Esophagus squamous epithelium (tissue), 5 donors: ENCODE measurements at regions not wholly inside any gene's neighbourhood (a gene's known extent, or its start where the extent isn't known, plus 50 kb on each side); places are given as distances from the start of the nearest gene placed in this dataset.

Experiments
- DNase-seq: peaks from one replicate; lab custom pipeline; 2025; lab: John Stamatoyannopoulos, UW
- H3K27ac ChIP-seq, 4 donors: fragments of 200-600 bp; sonication (generic); one replicate each; pipeline ENCODE4 v1.5.1; 2016 to 2019; ENCODE audit warnings: mild to moderate bottlenecking in 1 of 4
- H3K27me3 ChIP-seq, 4 donors: fragments of 200-600 bp; sonication (generic); 1 replicate in 3 of 4; 2 replicates in 1 of 4; pipeline versions ENCODE4 v1.5.1 to v1.6.0; 2017 to 2021; ENCODE audit warnings: antibody characterized with exemption in 1 of 4
- H3K36me3 ChIP-seq, 3 donors: fragments of 200-600 bp; sonication (generic); one replicate each; pipeline ENCODE4 v1.5.1; 2016 to 2019
- H3K4me1 ChIP-seq, 3 donors: fragments of 200-600 bp; sonication (generic); one replicate each; pipeline ENCODE4 v1.5.1; 2017 to 2019
- H3K4me3 ChIP-seq, 4 donors: fragments of 200-600 bp; sonication (generic); 1 replicate in 3 of 4; 2 replicates in 1 of 4; pipeline ENCODE4 v1.5.1; 2016 to 2019; ENCODE audit warnings: mild to moderate bottlenecking in 2 of 4, moderate library complexity in 1 of 4
- H3K9me3 ChIP-seq, 3 donors: fragments of 200-600 bp; sonication (generic); one replicate each; pipeline ENCODE4 v1.5.1; 2016 to 2019
- POLR2A ChIP-seq, 4 donors: fragments of 450-650 bp; IDR thresholded peaks; one replicate each; pipeline ENCODE4 v1.6.1; 2017; ENCODE audit warnings: antibody characterized with exemption in 4 of 4, mild to moderate bottlenecking in 4 of 4, moderate library complexity in 3 of 4
- WGBS, 2 donors: methylation state at CpG; one replicate each; pipeline ENCODE4 v1.1.5; 2018; 5-methylcytosine and 5-hydroxymethylcytosine counted together
- intact Hi-C: fragments of 100-400 bp; cut with DNase I; formaldehyde crosslinking; loops from one replicate; pipeline ENCODE4 v1.15.0; 2022
- TF ChIP-seq, protein P1 (sequence below), 6 experiments: fragments of 450-650 bp in 4 of 6; fragments of 200-600 bp in 2 of 6; sonication (generic) in 2 of 6; IDR thresholded peaks; one replicate each; pipeline ENCODE4 v1.5.1; 2016 to 2019; ENCODE audit warnings: antibody characterized with exemption in 6 of 6, mild to moderate bottlenecking in 4 of 6, moderate library complexity in 4 of 6
- donor health status: DM: yes; HTN: yes; CAD: no.

DNA sequence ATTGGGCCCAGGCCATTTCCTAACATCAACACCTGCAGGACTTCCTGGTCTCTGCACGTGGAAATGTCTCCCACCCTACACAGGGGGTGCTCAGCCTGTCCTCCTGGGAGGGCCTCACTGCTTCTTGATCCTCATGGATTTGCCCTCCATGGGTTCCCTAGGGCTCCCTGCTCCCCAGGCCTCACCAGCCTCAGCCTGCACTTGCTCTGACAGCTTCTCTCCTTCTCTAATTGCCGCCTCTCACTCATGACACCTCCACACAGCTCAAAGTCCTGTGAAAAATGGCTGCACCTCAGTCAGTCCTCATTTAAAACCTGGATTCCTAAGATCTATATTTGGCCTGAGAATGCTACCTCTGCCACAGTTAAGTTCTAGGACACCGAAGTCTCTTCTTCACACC lies 130.6 kb downstream of the PXDC1 start:
- Histone ChIP-seq H3K36me3 (no peaks in the 10 kb centered on the region), H3K27me3 (peaks cover 0 to 12% (median 0%) of the 10 kb centered on the region in 4 donors), H3K4me1 (no peaks in the 10 kb centered on the region), H3K4me3 (no peak overlapping the region), H3K27ac (no peak overlapping the region), H3K9me3 (no peaks in the 10 kb centered on the region)
- intact Hi-C loops = no loop called here
- no peak for DNase-seq
- 81 to 84% methylated on average over 3 of the region's 3 CpGs for WGBS, 2 donors
- TF ChIP-seq, protein P1, sequence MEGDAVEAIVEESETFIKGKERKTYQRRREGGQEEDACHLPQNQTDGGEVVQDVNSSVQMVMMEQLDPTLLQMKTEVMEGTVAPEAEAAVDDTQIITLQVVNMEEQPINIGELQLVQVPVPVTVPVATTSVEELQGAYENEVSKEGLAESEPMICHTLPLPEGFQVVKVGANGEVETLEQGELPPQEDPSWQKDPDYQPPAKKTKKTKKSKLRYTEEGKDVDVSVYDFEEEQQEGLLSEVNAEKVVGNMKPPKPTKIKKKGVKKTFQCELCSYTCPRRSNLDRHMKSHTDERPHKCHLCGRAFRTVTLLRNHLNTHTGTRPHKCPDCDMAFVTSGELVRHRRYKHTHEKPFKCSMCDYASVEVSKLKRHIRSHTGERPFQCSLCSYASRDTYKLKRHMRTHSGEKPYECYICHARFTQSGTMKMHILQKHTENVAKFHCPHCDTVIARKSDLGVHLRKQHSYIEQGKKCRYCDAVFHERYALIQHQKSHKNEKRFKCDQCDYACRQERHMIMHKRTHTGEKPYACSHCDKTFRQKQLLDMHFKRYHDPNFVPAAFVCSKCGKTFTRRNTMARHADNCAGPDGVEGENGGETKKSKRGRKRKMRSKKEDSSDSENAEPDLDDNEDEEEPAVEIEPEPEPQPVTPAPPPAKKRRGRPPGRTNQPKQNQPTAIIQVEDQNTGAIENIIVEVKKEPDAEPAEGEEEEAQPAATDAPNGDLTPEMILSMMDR (IDR thresholded peaks at IDR 0.05) = no peak
- no peak for TF ChIP-seq POLR2A (IDR thresholded peaks at IDR 0.05)

DNA sequence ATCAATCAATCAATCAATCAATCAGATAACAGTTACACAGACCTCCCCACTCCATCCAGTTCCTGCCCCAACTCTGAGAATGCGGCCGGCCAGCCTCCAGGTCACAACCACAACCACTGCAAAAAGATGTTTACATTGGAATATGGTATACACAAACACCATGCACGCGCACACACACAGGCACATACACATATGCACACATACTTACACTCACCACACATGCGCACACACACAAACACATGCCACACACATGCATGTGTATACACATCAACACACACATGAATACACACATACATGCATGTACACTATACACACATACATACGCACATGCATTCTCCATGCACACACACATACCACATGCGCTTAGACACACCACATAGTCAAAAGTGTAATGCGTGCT lies 131.1 kb downstream of the PXDC1 start:
- DNase-seq = no peak
- H3K4me3 ChIP-seq = no peak overlapping the region
- no peaks in the 10 kb centered on the region for H3K36me3 ChIP-seq
- H3K27ac ChIP-seq = no peak overlapping the region
- H3K9me3 ChIP-seq = no peaks in the 10 kb centered on the region
- H3K27me3 ChIP-seq = peaks cover 0 to 12% (median 0%) of the 10 kb centered on the region in 4 donors
- TF ChIP-seq, protein P1 (IDR thresholded peaks at IDR 0.05) = no peak
- no peak for TF ChIP-seq POLR2A (IDR thresholded peaks at IDR 0.05)
- WGBS, 2 donors = 93 to 98% methylated on average over 8 of the region's 8 CpGs
- no peaks in the 10 kb centered on the region for H3K4me1 ChIP-seq
- intact Hi-C loops = no loop called here

DNA sequence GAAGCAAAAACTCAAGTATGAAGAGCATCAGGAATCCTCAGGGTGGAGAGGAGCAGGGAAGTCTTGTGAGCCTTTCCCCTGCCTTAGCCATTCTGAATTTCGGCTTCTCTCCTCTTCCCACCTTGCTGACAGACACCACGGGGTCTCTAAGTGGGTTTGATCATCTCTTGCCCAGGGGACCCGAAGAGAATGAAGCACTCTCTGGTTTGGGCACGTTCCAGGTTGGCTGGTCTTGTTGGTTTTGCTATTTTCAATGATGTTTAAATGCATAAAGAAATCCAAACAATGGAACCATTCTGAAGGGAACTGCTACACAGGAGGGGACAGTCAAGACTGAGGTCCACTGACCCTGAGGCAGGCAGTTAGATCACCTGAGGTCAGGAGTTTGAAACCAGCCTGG lies 131.7 kb downstream of the PXDC1 start:
- no peak overlapping the region for H3K4me3 ChIP-seq
- WGBS, 2 donors = 72 to 73% methylated on average over 4 of the region's 4 CpGs
- peaks cover 0 to 12% (median 0%) of the 10 kb centered on the region in 4 donors for H3K27me3 ChIP-seq
- no peaks in the 10 kb centered on the region for H3K9me3 ChIP-seq
- H3K27ac ChIP-seq = no peak overlapping the region
- H3K4me1 ChIP-seq = no peaks in the 10 kb centered on the region
- intact Hi-C loops = no loop called here
- no peak for DNase-seq
- no peak for TF ChIP-seq POLR2A (IDR thresholded peaks at IDR 0.05)
- TF ChIP-seq, protein P1 (IDR thresholded peaks at IDR 0.05) = no peak
- H3K36me3 ChIP-seq = no peaks in the 10 kb centered on the region

DNA sequence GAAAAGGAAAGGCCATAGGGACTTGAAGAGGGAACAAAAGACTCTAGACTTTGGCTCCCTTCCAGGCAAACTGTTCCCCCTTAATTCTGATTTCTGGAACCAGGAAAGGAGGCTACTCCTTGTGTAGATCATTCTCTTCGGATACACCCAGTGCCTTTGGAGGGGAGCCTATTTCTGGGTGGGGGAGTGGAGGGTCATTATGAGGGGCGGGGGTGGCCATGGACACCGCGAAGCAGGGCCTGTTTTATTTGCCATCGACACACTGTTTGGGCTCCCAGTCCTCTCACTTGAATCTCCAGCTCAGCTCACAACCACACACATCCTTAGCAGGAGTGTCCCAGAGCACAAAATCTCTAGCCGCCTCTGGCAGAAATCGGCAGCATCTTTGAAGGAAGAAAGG lies 132.3 kb downstream of the PXDC1 start:
- no peaks in the 10 kb centered on the region for H3K36me3 ChIP-seq
- no peak overlapping the region for H3K27ac ChIP-seq
- H3K27me3 ChIP-seq = peaks cover 0 to 7% (median 0%) of the 10 kb centered on the region in 4 donors
- TF ChIP-seq POLR2A (IDR thresholded peaks at IDR 0.05) = no peak
- TF ChIP-seq, protein P1 (IDR thresholded peaks at IDR 0.05) = no peak
- H3K4me3 ChIP-seq = no peak overlapping the region
- WGBS, 2 donors = 75 to 82% methylated on average over 2 to 7 of the region's 7 CpGs
- no peaks in the 10 kb centered on the region for H3K9me3 ChIP-seq
- intact Hi-C loops = no loop called here
- DNase-seq = no peak
- no peaks in the 10 kb centered on the region for H3K4me1 ChIP-seq

DNA sequence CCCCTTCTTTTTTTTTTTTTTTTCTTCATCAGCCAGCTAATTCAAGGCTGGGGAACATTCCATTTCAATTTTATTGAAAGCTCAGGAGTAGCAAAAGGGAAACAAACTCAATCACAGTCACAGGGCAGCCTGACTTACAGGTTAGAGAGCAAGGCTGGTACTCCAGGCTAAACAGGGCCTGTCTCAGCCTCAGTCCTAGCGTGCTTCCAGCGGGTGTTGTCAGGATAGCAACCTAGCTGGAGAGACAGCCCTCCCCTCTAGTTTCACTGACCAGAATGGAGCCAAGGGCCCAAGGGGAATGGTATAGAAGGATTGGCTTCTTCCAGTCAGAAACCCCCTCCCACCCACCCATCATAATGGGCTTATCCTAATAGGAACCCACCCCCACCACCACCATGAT lies 132.9 kb downstream of the PXDC1 start:
- H3K27me3 ChIP-seq = peaks cover 0 to 3% (median 0%) of the 10 kb centered on the region in 4 donors
- intact Hi-C loops = no loop called here
- no peaks in the 10 kb centered on the region for H3K9me3 ChIP-seq
- H3K36me3 ChIP-seq = no peaks in the 10 kb centered on the region
- 80 to 92% methylated on average over 2 of the region's 2 CpGs for WGBS, 2 donors
- H3K4me1 ChIP-seq = no peaks in the 10 kb centered on the region
- H3K27ac ChIP-seq = no peak overlapping the region
- TF ChIP-seq, protein P1 (IDR thresholded peaks at IDR 0.05) = no peak
- no peak for TF ChIP-seq POLR2A (IDR thresholded peaks at IDR 0.05)
- no peak for DNase-seq
- H3K4me3 ChIP-seq = no peak overlapping the region
